Natural killer cell treated with Interleukin-12 subunit alpha and Interleukin-12 subunit beta and Interleukin-15 and Interleukin-18, amount 100 ng/mL, for 72 hours (primary cell): ENCODE measurements at regions not wholly inside any gene's neighbourhood (a gene's known extent, or its start where the extent isn't known, plus 50 kb on each side); places are given as distances from the start of the nearest gene placed in this dataset.
A peak's percentile ranks its signal among the peaks of the same experiment; 100 is the strongest.

Source experiments
- ATAC-seq, 2 donors: fragments of 150-1000 bp; cut with Tn5 transposase in 1 of 2; sonication (Bioruptor Pico), chemical (Tn5 transposase) in 1 of 2; 2 replicates each; pipeline ENCODE4 v1.10.0; 2021
- DNase-seq: peaks from one replicate; pipeline ENCODE4 v3.0.0; 2022; ENCODE audit warnings: low spot score
- H3K27ac Mint-ChIP-seq, 2 donors: 1 replicate in 1 of 2; 2 replicates in 1 of 2; pipeline ENCODE4 v1.8.0; 2022; ENCODE audit warnings: mixed read lengths in 2 of 2, mild to moderate bottlenecking in 1 of 2, moderate library complexity in 1 of 2
- H3K27me3 Mint-ChIP-seq, 2 donors: 1 replicate in 1 of 2; 2 replicates in 1 of 2; pipeline ENCODE4 v1.8.0; 2022; ENCODE audit warnings: mixed read lengths in 2 of 2
- H3K36me3 Mint-ChIP-seq: one replicate; pipeline ENCODE4 v1.8.0; 2022; ENCODE audit warnings: mixed read lengths
- H3K4me1 Mint-ChIP-seq, 2 donors: 1 replicate in 1 of 2; 2 replicates in 1 of 2; pipeline ENCODE4 v1.8.0; 2022; ENCODE audit warnings: low read depth in 2 of 2, mixed read lengths in 2 of 2, mild to moderate bottlenecking in 1 of 2
- H3K4me3 Mint-ChIP-seq: one replicate; pipeline ENCODE4 v1.8.0; 2022; ENCODE audit warnings: mixed read lengths
- H3K9me3 Mint-ChIP-seq: 2 replicates; pipeline ENCODE4 v1.8.0; 2022; ENCODE audit warnings: mixed read lengths

- no peak for ATAC-seq
Observed at GRCh38 chr1:184919892-184920291, 54.4 kb downstream of the NIBAN1 start.

GRCh38 chr1:184915463-184916090 is 58.7 kb downstream of the NIBAN1 start:
- H3K27me3 Mint-ChIP-seq: no peaks in the 10 kb centered on the region
- no peak for ATAC-seq
- no peak for DNase-seq
- peaks cover 4% of the 10 kb centered on the region for H3K9me3 Mint-ChIP-seq
- H3K4me3 Mint-ChIP-seq: no peak overlapping the region
- H3K27ac Mint-ChIP-seq: no peak overlapping the region
- H3K4me1 Mint-ChIP-seq: peaks cover 30 to 47% of the 10 kb centered on the region in 2 donors
- H3K36me3 Mint-ChIP-seq: peaks cover 21% of the 10 kb centered on the region

More at GRCh38 chr1:184919892-184920291, 54.4 kb downstream of the NIBAN1 start:
- peaks cover 27% of the 10 kb centered on the region for H3K36me3 Mint-ChIP-seq
- no peaks in the 10 kb centered on the region for H3K27me3 Mint-ChIP-seq
- peak overlapping the region; percentile 21 for H3K4me3 Mint-ChIP-seq
- H3K4me1 Mint-ChIP-seq: peaks cover 33 to 50% of the 10 kb centered on the region in 2 donors
- no peak overlapping the region for H3K27ac Mint-ChIP-seq
- no peak for DNase-seq
- H3K9me3 Mint-ChIP-seq: peaks cover 5% of the 10 kb centered on the region

- Mint-ChIP-seq H3K4me3 (no peak overlapping the region), H3K27ac (no peak overlapping the region), H3K27me3 (no peaks in the 10 kb centered on the region), H3K9me3 (peaks cover 4% of the 10 kb centered on the region), H3K4me1 (peaks cover 29 to 34% of the 10 kb centered on the region in 2 donors), H3K36me3 (peaks cover 21% of the 10 kb centered on the region)
- no peak for DNase-seq
- ATAC-seq: no peak
Observed at GRCh38 chr1:184914149-184914548, 60.2 kb downstream of the NIBAN1 start.

- no peak overlapping the region for H3K4me3 Mint-ChIP-seq
- peaks cover 7% of the 10 kb centered on the region for H3K36me3 Mint-ChIP-seq
- H3K4me1 Mint-ChIP-seq: peaks cover 21 to 29% of the 10 kb centered on the region in 2 donors
- no peak overlapping the region for H3K27ac Mint-ChIP-seq
- DNase-seq: no peak
- no peak for ATAC-seq
- H3K9me3 Mint-ChIP-seq: no peaks in the 10 kb centered on the region
- H3K27me3 Mint-ChIP-seq: no peaks in the 10 kb centered on the region
Observed at GRCh38 chr1:184912392-184912791, 61.9 kb downstream of the NIBAN1 start.

GRCh38 chr1:184911830-184912229 is 62.5 kb downstream of the NIBAN1 start:
- H3K36me3 Mint-ChIP-seq: peaks cover 6% of the 10 kb centered on the region
- ATAC-seq (no peak), DNase-seq (no peak)
- H3K27ac Mint-ChIP-seq: no peak overlapping the region
- peaks cover 18 to 30% of the 10 kb centered on the region in 2 donors for H3K4me1 Mint-ChIP-seq
- H3K9me3 Mint-ChIP-seq: no peaks in the 10 kb centered on the region
- H3K4me3 Mint-ChIP-seq: no peak overlapping the region
- no peaks in the 10 kb centered on the region for H3K27me3 Mint-ChIP-seq

- Mint-ChIP-seq H3K27me3 (no peaks in the 10 kb centered on the region), H3K4me3 (no peak overlapping the region), H3K9me3 (no peaks in the 10 kb centered on the region), H3K27ac (no peak overlapping the region), H3K4me1 (peaks cover 15 to 33% of the 10 kb centered on the region in 2 donors), H3K36me3 (peaks cover 6% of the 10 kb centered on the region)
- no peak for DNase-seq
- no peak for ATAC-seq
Observed at GRCh38 chr1:184911103-184911745, 63.1 kb downstream of the NIBAN1 start.

- no peak for ATAC-seq
- Mint-ChIP-seq H3K27me3 (no peaks in the 10 kb centered on the region), H3K27ac (no peak overlapping the region), H3K36me3 (peaks cover 6% of the 10 kb centered on the region), H3K4me3 (no peak overlapping the region), H3K4me1 (peaks cover 16 to 34% of the 10 kb centered on the region in 2 donors), H3K9me3 (no peaks in the 10 kb centered on the region)
- DNase-seq: no peak
Observed at GRCh38 chr1:184910691-184911091, 63.6 kb downstream of the NIBAN1 start.

- H3K27me3 Mint-ChIP-seq: no peaks in the 10 kb centered on the region
- H3K4me1 Mint-ChIP-seq: peaks cover 23 to 35% of the 10 kb centered on the region in 2 donors
- H3K36me3 Mint-ChIP-seq: peaks cover under 1% of the 10 kb centered on the region
- no peaks in the 10 kb centered on the region for H3K9me3 Mint-ChIP-seq
- no peak overlapping the region for H3K4me3 Mint-ChIP-seq
- ATAC-seq (no peak), DNase-seq (no peak)
- H3K27ac Mint-ChIP-seq: no peak overlapping the region
Observed at GRCh38 chr1:184910005-184910404, 64.3 kb downstream of the NIBAN1 start.

- DNase-seq (no peak), ATAC-seq (no peak)
- H3K36me3 Mint-ChIP-seq: no peaks in the 10 kb centered on the region
- no peak overlapping the region for H3K4me3 Mint-ChIP-seq
- no peaks in the 10 kb centered on the region for H3K9me3 Mint-ChIP-seq
- H3K27ac Mint-ChIP-seq: peak overlapping the region in 1 of 2 donors; percentile 64
- peaks cover 31 to 44% of the 10 kb centered on the region in 2 donors for H3K4me1 Mint-ChIP-seq
- H3K27me3 Mint-ChIP-seq: no peaks in the 10 kb centered on the region
Observed at GRCh38 chr1:184909019-184909418, 65.3 kb downstream of the NIBAN1 start.

- Mint-ChIP-seq H3K27me3 (no peaks in the 10 kb centered on the region), H3K27ac (peak overlapping the region in 1 of 2 donors; percentile 64), H3K4me1 (peaks cover 31 to 44% of the 10 kb centered on the region in 2 donors), H3K4me3 (no peak overlapping the region), H3K36me3 (no peaks in the 10 kb centered on the region), H3K9me3 (no peaks in the 10 kb centered on the region)
- DNase-seq (no peak), ATAC-seq (no peak)
Observed at GRCh38 chr1:184908506-184908905, 65.8 kb downstream of the NIBAN1 start.

- Mint-ChIP-seq H3K27ac (no peak overlapping the region), H3K27me3 (no peaks in the 10 kb centered on the region), H3K9me3 (no peaks in the 10 kb centered on the region), H3K4me1 (peaks cover 37 to 44% of the 10 kb centered on the region in 2 donors), H3K36me3 (no peaks in the 10 kb centered on the region), H3K4me3 (no peak overlapping the region)
- DNase-seq: no peak
- ATAC-seq: no peak
Observed at GRCh38 chr1:184907500-184907899, 66.8 kb downstream of the NIBAN1 start.

- H3K36me3 Mint-ChIP-seq: no peaks in the 10 kb centered on the region
- H3K4me1 Mint-ChIP-seq: peaks cover 37 to 40% of the 10 kb centered on the region in 2 donors
- H3K27me3 Mint-ChIP-seq: no peaks in the 10 kb centered on the region
- no peak for DNase-seq
- H3K4me3 Mint-ChIP-seq: no peak overlapping the region
- no peaks in the 10 kb centered on the region for H3K9me3 Mint-ChIP-seq
- no peak overlapping the region for H3K27ac Mint-ChIP-seq
- no peak for ATAC-seq
Observed at GRCh38 chr1:184906761-184907160, 67.5 kb downstream of the NIBAN1 start.

- H3K27ac Mint-ChIP-seq: peak overlapping the region; percentile 64
- DNase-seq: no peak
- no peaks in the 10 kb centered on the region for H3K27me3 Mint-ChIP-seq
- no peak for ATAC-seq
- peak overlapping the region; percentile 60 for H3K4me3 Mint-ChIP-seq
- no peaks in the 10 kb centered on the region for H3K9me3 Mint-ChIP-seq
- no peaks in the 10 kb centered on the region for H3K36me3 Mint-ChIP-seq
- H3K4me1 Mint-ChIP-seq: peaks cover 38% of the 10 kb centered on the region in 2 donors
Observed at GRCh38 chr1:184905601-184906322, 68.5 kb downstream of the NIBAN1 start.

- Mint-ChIP-seq H3K4me1 (peaks cover 32 to 34% of the 10 kb centered on the region in 2 donors), H3K9me3 (no peaks in the 10 kb centered on the region), H3K27ac (peak overlapping the region in 1 of 2 donors; percentile 47), H3K27me3 (no peaks in the 10 kb centered on the region), H3K36me3 (peaks cover 15% of the 10 kb centered on the region), H3K4me3 (no peak overlapping the region)
- no peak for DNase-seq
- no peak for ATAC-seq
Observed at GRCh38 chr1:184903111-184903692, 71.1 kb downstream of the NIBAN1 start.
